HG03342 (cell line): ENCODE measurements at regions not wholly inside any gene's neighbourhood (a gene's known extent, or its start where the extent isn't known, plus 50 kb on each side); places are given as distances from the start of the nearest gene placed in this dataset.

Experiments used
- ATAC-seq: cut with Tn5 transposase; IDR thresholded peaks from one replicate; pipeline ENCODE4 v1.9.1; 2021; ENCODE audit warnings: mild to moderate bottlenecking, moderate library complexity; ENCODE audit not compliant: unreplicated experiment

DNA sequence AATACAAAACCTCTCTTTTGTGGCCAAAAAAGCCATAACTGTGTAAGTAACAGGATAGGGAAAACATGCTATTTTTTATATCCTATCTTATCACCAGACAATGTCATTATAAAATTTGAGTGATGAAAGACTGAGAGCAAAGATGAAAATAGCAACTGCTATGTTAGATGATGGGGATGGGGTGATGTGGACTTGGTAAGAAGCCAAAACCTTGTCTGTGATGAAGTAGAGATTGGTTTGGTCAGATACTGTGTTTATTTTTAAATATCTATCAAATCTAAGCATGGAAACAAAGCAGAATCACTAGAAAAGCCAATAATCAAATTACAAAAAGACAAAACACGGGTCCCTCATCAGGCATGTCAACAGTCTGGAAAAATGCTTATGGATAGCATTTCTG lies 631.1 kb upstream of the NR5A2 start:
- no peak for ATAC-seq

DNA sequence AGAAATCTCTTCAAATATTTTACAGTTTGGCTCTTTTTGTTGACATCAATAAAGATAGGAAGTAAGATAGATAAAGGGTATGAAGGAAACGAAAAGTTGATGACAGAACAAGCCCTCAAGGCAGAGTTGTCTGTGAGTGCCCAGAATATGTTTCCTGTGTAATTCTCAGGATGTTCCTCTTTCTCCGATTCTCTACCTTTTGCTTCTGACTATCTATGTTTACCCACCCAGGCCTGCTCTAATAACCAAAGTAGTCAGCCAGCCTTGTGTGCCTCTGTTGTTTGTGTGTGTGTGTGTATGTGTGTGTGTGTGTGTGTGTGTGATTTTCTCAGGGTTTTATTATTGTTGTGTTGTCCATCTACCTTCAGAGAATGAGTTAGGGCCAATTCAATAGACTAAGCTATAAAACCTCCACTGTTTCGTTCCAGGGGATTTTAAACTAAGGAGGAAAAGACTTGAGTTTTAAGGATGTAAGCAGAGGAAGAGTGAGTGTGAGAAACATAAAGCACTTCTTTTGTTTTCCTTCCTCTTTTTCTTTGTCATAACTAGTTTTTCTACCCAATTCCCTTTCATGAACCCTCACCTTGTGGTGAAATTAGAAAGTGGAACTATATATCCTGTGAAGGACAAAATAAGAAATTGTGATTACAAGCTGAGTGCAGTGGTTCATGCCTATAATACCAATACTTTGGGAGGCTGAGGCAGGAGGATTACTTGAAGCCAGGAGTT lies 627.4 kb upstream of the NR5A2 start:
- peak; percentile 88 for ATAC-seq

DNA sequence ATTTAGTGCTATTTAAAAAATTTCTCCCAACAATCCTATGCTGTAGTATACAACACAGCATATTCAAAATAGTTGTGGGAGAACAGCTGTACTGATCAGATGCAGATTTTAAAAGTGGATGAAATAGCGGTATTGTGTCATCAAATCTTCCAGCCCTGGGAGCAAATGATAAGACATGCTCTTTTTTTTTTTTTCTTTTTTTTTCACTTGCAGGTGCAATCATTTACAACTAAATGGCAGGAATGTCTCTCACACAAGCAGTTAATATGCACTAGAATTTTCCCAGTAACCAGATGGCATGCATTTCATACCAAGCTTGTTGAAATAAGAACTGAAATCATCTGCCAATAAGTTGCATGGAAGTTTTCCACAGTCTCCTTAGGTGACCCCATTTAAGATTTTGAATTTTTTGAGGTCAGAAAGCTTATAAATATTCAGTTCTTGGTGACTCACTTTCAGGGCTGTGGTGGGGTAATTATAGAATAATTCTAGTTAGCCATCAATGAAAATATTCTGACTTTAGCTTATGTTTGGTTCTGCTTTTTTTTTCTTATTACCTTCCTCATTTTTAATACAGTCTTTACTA lies 623.9 kb upstream of the NR5A2 start:
- ATAC-seq = no peak

DNA sequence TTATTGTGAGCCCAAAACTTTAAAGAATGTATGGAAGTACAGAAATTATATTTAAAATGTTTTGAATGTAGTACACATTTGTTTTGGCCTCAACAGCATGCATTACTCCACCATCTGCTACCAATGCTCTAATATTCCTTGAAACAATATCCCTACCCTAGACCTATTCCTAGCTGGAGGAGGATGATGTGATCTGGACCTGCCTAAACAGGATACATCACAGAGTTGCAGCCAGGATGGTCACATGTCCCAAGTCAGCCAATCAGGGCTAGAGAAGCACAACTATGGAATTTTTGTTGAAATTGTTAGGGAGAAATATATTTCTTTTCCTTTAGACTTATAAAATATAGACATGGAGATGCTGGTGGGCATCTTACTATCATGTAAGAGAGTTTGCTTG lies 623.3 kb upstream of the NR5A2 start:
- no peak for ATAC-seq

DNA sequence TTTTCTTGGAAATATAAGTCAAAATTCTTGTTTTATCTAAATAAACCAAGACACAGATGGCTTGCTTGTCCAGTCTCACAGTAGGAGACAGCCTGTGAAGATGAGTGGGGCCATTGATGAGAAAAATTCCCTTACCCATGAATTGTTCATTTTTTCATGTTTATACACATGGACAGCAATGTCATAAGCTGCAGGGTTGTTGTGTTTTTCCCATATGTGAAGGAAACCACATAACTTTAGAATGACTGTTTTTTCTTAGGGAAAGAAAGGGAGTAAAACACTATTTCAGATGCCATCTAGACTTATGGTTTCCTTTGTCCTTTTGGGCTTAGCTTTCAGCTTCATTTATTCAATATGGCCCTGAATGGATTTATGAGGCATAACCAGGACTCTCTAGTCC lies 622.5 kb upstream of the NR5A2 start:
- ATAC-seq = no peak

DNA sequence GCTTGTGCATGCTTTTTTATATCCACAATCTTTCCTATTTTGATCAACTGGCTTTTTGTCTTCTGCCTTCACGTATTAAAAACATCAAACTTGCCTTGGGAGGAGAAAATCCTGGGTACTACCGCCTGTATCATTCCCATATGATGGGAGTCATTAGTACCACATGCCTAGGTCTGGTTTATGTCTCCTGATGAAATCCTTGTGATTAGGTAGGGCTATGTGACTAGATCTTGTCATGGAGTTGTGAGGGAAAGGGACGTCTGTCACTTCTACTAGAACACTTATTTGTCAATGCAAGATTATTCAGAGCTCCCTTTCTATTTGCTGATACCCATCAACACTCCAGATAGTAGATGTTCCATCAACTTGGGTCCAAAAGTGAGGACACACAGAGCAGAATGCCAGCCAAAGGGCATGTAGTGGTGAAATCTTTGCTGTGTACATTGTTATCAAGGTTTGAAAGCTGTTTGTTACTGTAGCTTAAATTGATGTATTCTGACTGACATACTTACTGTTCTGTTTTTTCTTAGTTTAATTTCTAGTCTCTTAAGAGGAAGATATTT lies 621.8 kb upstream of the NR5A2 start:
- no peak for ATAC-seq

- no peak for ATAC-seq
These were observed 617.0 kb upstream of the NR5A2 start for GRCh38 chr1:199410462-199410861.

GRCh38 chr1:199411506-199411905 lies 616.0 kb upstream of the NR5A2 start:
- ATAC-seq = no peak

- ATAC-seq = no peak
These were observed 605.3 kb upstream of the NR5A2 start for GRCh38 chr1:199422206-199422605.

DNA sequence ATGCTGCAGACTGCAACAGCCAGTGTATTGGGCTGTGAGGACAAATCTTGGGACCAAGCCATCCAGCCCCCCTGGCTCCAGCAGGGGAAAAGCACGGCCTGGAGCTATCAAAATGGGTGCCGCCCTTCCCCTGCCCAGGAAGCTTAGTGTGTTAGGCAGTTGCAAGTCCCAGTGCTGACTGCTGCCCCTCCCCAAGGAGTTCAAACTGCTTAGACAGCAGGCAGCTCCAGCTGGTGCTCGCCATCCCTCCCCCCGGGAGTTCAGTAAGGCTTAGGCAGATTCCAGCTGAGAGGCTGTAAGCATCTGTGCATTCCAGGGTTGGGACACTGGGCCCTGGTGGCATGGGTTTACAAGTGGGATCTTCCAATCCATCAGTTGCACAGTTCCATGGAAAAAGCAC lies 579.6 kb upstream of the NR5A2 start:
- ATAC-seq = no peak

DNA sequence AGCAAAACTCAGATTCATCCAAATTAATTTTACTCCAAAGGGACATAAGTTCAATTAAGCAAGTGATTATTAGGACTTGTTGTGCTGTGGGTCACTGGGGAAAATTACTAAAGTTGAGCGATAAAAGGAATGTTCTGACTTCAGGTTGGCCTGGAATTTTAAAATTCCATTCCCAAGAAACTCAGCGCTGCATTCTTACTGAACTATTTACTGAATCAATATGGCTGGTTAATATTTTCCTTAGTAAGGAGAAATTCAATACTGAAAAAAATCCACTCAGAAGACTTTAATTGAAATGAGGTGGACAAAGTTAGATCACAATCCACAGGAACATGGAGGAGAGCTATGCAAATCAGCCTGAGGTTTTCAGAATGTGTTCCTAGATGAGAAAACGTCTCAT lies 578.9 kb upstream of the NR5A2 start:
- ATAC-seq = no peak

- no peak for ATAC-seq
These were observed 578.3 kb upstream of the NR5A2 start for GRCh38 chr1:199449221-199449620.

- ATAC-seq = no peak
These were observed 577.8 kb upstream of the NR5A2 start for GRCh38 chr1:199449681-199450080.

- no peak for ATAC-seq
These were observed 574.9 kb upstream of the NR5A2 start for GRCh38 chr1:199452627-199453026.

- no peak for ATAC-seq
These were observed 573.8 kb upstream of the NR5A2 start for GRCh38 chr1:199453723-199454122.

- ATAC-seq = no peak
These were observed 566.6 kb upstream of the NR5A2 start for GRCh38 chr1:199460933-199461332.

- peak; percentile 78 for ATAC-seq
These were observed 563.9 kb upstream of the NR5A2 start for GRCh38 chr1:199463521-199464127.

DNA sequence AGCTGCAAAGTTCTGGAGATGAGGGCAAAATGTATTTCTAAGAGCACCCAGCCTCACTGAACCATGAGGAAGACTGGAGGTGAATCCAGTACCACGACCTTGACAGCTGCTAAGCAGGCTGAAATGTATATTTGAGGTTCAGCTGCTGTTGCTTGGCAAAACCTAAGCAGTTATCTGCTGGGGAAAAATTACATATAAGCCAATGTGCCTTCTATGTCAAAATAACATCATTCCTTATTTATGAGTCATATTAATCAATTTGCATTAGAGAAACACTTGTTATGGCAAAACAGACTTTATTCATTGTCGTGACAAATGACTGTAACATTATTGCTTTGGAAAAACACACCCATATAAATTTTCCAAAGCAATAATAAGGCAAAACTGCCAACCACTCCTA lies 560.5 kb upstream of the NR5A2 start:
- no peak for ATAC-seq

GRCh38 chr1:199472018-199472417 lies 555.5 kb upstream of the NR5A2 start:
- no peak for ATAC-seq

GRCh38 chr1:199472978-199473377 lies 554.5 kb upstream of the NR5A2 start:
- no peak for ATAC-seq

- no peak for ATAC-seq
These were observed 552.8 kb upstream of the NR5A2 start for GRCh38 chr1:199474738-199475137.

GRCh38 chr1:199482426-199482825 lies 545.1 kb upstream of the NR5A2 start:
- no peak for ATAC-seq
